PC-3 (cell line): ENCODE measurements at regions not wholly inside any gene's neighbourhood (a gene's known extent, or its start where the extent isn't known, plus 50 kb on each side); places are given as distances from the start of the nearest gene placed in this dataset.

Source experiments
- CTCF ChIP-seq: fragments of 300-600 bp; sonication (generic); conservative IDR thresholded peaks from 2 replicates; pipeline ENCODE4 v1.5.1; 2017; ENCODE audit warnings: antibody characterized with exemption, low read depth, mild to moderate bottlenecking, low read length
- EZH2 ChIP-seq: fragments of 300-600 bp; sonication (generic); IDR thresholded peaks from one replicate; pipeline ENCODE4 v1.6.1; 2017; ENCODE audit warnings: antibody characterized with exemption, mild to moderate bottlenecking, low read length; ENCODE audit not compliant: unreplicated experiment
- EZH2phosphoT487 ChIP-seq: fragments of 300-600 bp; sonication (generic); IDR thresholded peaks from 2 replicates; pipeline ENCODE4 v1.6.1; 2018; ENCODE audit warnings: mild to moderate bottlenecking, antibody characterized with exemption, low read length, borderline replicate concordance

DNA sequence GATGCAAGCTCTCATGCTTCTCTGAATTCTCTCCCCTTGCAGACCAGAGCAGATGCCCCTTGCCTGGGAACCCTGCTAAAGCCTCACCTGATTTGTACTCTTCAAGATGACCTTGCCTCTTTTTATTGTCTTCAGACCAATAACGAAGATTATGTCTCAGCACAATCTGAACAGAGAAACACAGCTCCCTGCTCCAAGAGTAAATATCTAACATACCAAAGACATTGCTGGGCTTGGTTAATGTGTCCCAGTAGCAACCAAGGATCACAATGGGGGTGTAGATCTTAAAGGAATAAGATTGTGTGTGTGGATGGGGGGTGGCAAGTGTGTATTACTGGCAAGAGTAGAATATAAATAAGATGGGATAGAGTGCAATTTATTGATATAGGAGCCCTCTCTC, 67.6 kb upstream of the LHFPL2 start:
- TF ChIP-seq CTCF (no peak), EZH2 (no peak), EZH2phosphoT487 (no peak)
